ENCODE measurements at regions not wholly inside any gene's neighbourhood (a gene's known extent, or its start where the extent isn't known, plus 50 kb on each side); places are given as distances from the start of the nearest gene placed in this dataset.

- H3K4me3 ChIP-seq (ENCODE audit: insufficient read length, low read depth): no peak overlapping the region
- H3K9ac ChIP-seq (ENCODE audit: insufficient read length, low read depth): no peak overlapping the region
- no peaks in the 10 kb centered on the region for H3K36me3 ChIP-seq (ENCODE audit: insufficient read depth, insufficient read length, low read length)
- H3K27me3 ChIP-seq (ENCODE audit: insufficient read depth, insufficient read length): no peaks in the 10 kb centered on the region
- no peak for TF ChIP-seq SUZ12 (IDR thresholded peaks at IDR 0.05; ENCODE audit: extremely low read depth, insufficient read depth, insufficient read length)
- no peak for TF ChIP-seq ZNF274 (IDR thresholded peaks at IDR 0.05; ENCODE audit: low read depth, low read length)
- TF ChIP-seq YY1 (IDR thresholded peaks at IDR 0.05; ENCODE audit: insufficient read depth, insufficient read length): no peak
- H3K9me3 ChIP-seq (ENCODE audit: insufficient read depth, low read length): no peaks in the 10 kb centered on the region
- DNase-seq (ENCODE audit: low read depth, low spot score): no peak
- H3K4me1 ChIP-seq (ENCODE audit: insufficient read depth, insufficient read length): no peaks in the 10 kb centered on the region
These were observed 195.7 kb downstream of the SPATA18 start for GRCh38 chr4:52246827-52247226.

GRCh38 chr4:52247941-52248340, 196.8 kb downstream of the SPATA18 start:
- no peak for TF ChIP-seq SUZ12 (IDR thresholded peaks at IDR 0.05; ENCODE audit: extremely low read depth, insufficient read depth, insufficient read length)
- TF ChIP-seq ZNF274 (IDR thresholded peaks at IDR 0.05; ENCODE audit: low read depth, low read length): no peak
- no peak for TF ChIP-seq YY1 (IDR thresholded peaks at IDR 0.05; ENCODE audit: insufficient read depth, insufficient read length)
- H3K9me3 ChIP-seq (ENCODE audit: insufficient read depth, low read length): no peaks in the 10 kb centered on the region
- H3K27me3 ChIP-seq (ENCODE audit: insufficient read depth, insufficient read length): no peaks in the 10 kb centered on the region
- no peak for DNase-seq (ENCODE audit: low read depth, low spot score)
- no peak overlapping the region for H3K4me3 ChIP-seq (ENCODE audit: insufficient read length, low read depth)
- no peak overlapping the region for H3K9ac ChIP-seq (ENCODE audit: insufficient read length, low read depth)
- no peaks in the 10 kb centered on the region for H3K4me1 ChIP-seq (ENCODE audit: insufficient read depth, insufficient read length)
- H3K36me3 ChIP-seq (ENCODE audit: insufficient read depth, insufficient read length, low read length): no peaks in the 10 kb centered on the region

- TF ChIP-seq SUZ12 (IDR thresholded peaks at IDR 0.05; ENCODE audit: extremely low read depth, insufficient read depth, insufficient read length) (no peak), ZNF274 (IDR thresholded peaks at IDR 0.05; ENCODE audit: low read depth, low read length) (no peak), YY1 (IDR thresholded peaks at IDR 0.05; ENCODE audit: insufficient read depth, insufficient read length) (no peak)
These were observed 197.7 kb downstream of the SPATA18 start for GRCh38 chr4:52248820-52249219.

GRCh38 chr4:52249581-52249980, 198.5 kb downstream of the SPATA18 start:
- no peak for TF ChIP-seq ZNF274 (IDR thresholded peaks at IDR 0.05; ENCODE audit: low read depth, low read length)
- no peak for TF ChIP-seq YY1 (IDR thresholded peaks at IDR 0.05; ENCODE audit: insufficient read depth, insufficient read length)
- TF ChIP-seq SUZ12 (IDR thresholded peaks at IDR 0.05; ENCODE audit: extremely low read depth, insufficient read depth, insufficient read length): no peak
- Histone ChIP-seq H3K27me3 (ENCODE audit: insufficient read depth, insufficient read length) (no peaks in the 10 kb centered on the region), H3K36me3 (ENCODE audit: insufficient read depth, insufficient read length, low read length) (no peaks in the 10 kb centered on the region), H3K9ac (ENCODE audit: insufficient read length, low read depth) (no peak overlapping the region), H3K4me1 (ENCODE audit: insufficient read depth, insufficient read length) (no peaks in the 10 kb centered on the region), H3K9me3 (ENCODE audit: insufficient read depth, low read length) (no peaks in the 10 kb centered on the region), H3K4me3 (ENCODE audit: insufficient read length, low read depth) (no peak overlapping the region)
- DNase-seq (ENCODE audit: low read depth, low spot score): no peak

More at GRCh38 chr4:52248820-52249219, 197.7 kb downstream of the SPATA18 start:
- Histone ChIP-seq H3K9ac (ENCODE audit: insufficient read length, low read depth) (no peak overlapping the region), H3K36me3 (ENCODE audit: insufficient read depth, insufficient read length, low read length) (no peaks in the 10 kb centered on the region), H3K4me1 (ENCODE audit: insufficient read depth, insufficient read length) (no peaks in the 10 kb centered on the region), H3K27me3 (ENCODE audit: insufficient read depth, insufficient read length) (no peaks in the 10 kb centered on the region), H3K9me3 (ENCODE audit: insufficient read depth, low read length) (no peaks in the 10 kb centered on the region), H3K4me3 (ENCODE audit: insufficient read length, low read depth) (no peak overlapping the region)
- DNase-seq (ENCODE audit: low read depth, low spot score): no peak

- Histone ChIP-seq H3K4me1 (ENCODE audit: insufficient read depth, insufficient read length) (no peaks in the 10 kb centered on the region), H3K36me3 (ENCODE audit: insufficient read depth, insufficient read length, low read length) (no peaks in the 10 kb centered on the region), H3K4me3 (ENCODE audit: insufficient read length, low read depth) (no peak overlapping the region), H3K27me3 (ENCODE audit: insufficient read depth, insufficient read length) (no peaks in the 10 kb centered on the region), H3K9me3 (ENCODE audit: insufficient read depth, low read length) (no peaks in the 10 kb centered on the region), H3K9ac (ENCODE audit: insufficient read length, low read depth) (no peak overlapping the region)
- TF ChIP-seq SUZ12 (IDR thresholded peaks at IDR 0.05; ENCODE audit: extremely low read depth, insufficient read depth, insufficient read length): no peak
- TF ChIP-seq YY1 (IDR thresholded peaks at IDR 0.05; ENCODE audit: insufficient read depth, insufficient read length): no peak
- TF ChIP-seq ZNF274 (IDR thresholded peaks at IDR 0.05; ENCODE audit: low read depth, low read length): no peak
- DNase-seq (ENCODE audit: low read depth, low spot score): no peak
These were observed 199.1 kb downstream of the SPATA18 start for GRCh38 chr4:52250154-52250553.

GRCh38 chr4:52251864-52252263, 200.8 kb downstream of the SPATA18 start:
- Histone ChIP-seq H3K4me3 (ENCODE audit: insufficient read length, low read depth) (no peak overlapping the region), H3K4me1 (ENCODE audit: insufficient read depth, insufficient read length) (no peaks in the 10 kb centered on the region), H3K27me3 (ENCODE audit: insufficient read depth, insufficient read length) (no peaks in the 10 kb centered on the region), H3K36me3 (ENCODE audit: insufficient read depth, insufficient read length, low read length) (no peaks in the 10 kb centered on the region), H3K9me3 (ENCODE audit: insufficient read depth, low read length) (no peaks in the 10 kb centered on the region), H3K9ac (ENCODE audit: insufficient read length, low read depth) (no peak overlapping the region)
- TF ChIP-seq YY1 (IDR thresholded peaks at IDR 0.05; ENCODE audit: insufficient read depth, insufficient read length) (no peak), ZNF274 (IDR thresholded peaks at IDR 0.05; ENCODE audit: low read depth, low read length) (no peak), SUZ12 (IDR thresholded peaks at IDR 0.05; ENCODE audit: extremely low read depth, insufficient read depth, insufficient read length) (no peak)
- no peak for DNase-seq (ENCODE audit: low read depth, low spot score)

GRCh38 chr4:52253025-52253424, 201.9 kb downstream of the SPATA18 start:
- no peak overlapping the region for H3K4me3 ChIP-seq (ENCODE audit: insufficient read length, low read depth)
- H3K9me3 ChIP-seq (ENCODE audit: insufficient read depth, low read length): no peaks in the 10 kb centered on the region
- DNase-seq (ENCODE audit: low read depth, low spot score): no peak
- no peaks in the 10 kb centered on the region for H3K4me1 ChIP-seq (ENCODE audit: insufficient read depth, insufficient read length)
- H3K27me3 ChIP-seq (ENCODE audit: insufficient read depth, insufficient read length): no peaks in the 10 kb centered on the region
- no peak for TF ChIP-seq SUZ12 (IDR thresholded peaks at IDR 0.05; ENCODE audit: extremely low read depth, insufficient read depth, insufficient read length)
- TF ChIP-seq ZNF274 (IDR thresholded peaks at IDR 0.05; ENCODE audit: low read depth, low read length): no peak
- TF ChIP-seq YY1 (IDR thresholded peaks at IDR 0.05; ENCODE audit: insufficient read depth, insufficient read length): no peak
- H3K36me3 ChIP-seq (ENCODE audit: insufficient read depth, insufficient read length, low read length): no peaks in the 10 kb centered on the region
- H3K9ac ChIP-seq (ENCODE audit: insufficient read length, low read depth): no peak overlapping the region
